Right lobe of liver (tissue), 6 donors: ENCODE measurements at regions not wholly inside any gene's neighbourhood (a gene's known extent, or its start where the extent isn't known, plus 50 kb on each side); places are given as distances from the start of the nearest gene placed in this dataset.

ENCODE experiments used
- ATAC-seq, 4 donors: fragments of 200-7000 bp; cut with Tn5 transposase; one replicate each; pipeline ENCODE4 v1.9.1; 2020; ENCODE audit warnings: mild to moderate bottlenecking in 4 of 4, moderate library complexity in 4 of 4
- DNase-seq, 3 donors: peaks; one replicate each; pipeline ENCODE4 v3.0.0-alpha.2; 2020
- H3K27ac ChIP-seq, 3 donors: fragments of 200-600 bp; one replicate each; pipeline ENCODE4 v1.8.0; 2022
- H3K27me3 ChIP-seq, 2 donors: fragments of 200-600 bp; one replicate each; pipeline ENCODE4 v1.8.0; 2022
- H3K36me3 ChIP-seq, 4 donors: fragments of 200-600 bp; sonication (generic) in 1 of 4; one replicate each; pipeline versions ENCODE4 v1.5.1 to v1.8.0; 2017 to 2022; ENCODE audit warnings: control low read depth in 1 of 4
- H3K4me1 ChIP-seq, 4 donors: fragments of 200-600 bp; sonication (generic) in 1 of 4; one replicate each; pipeline versions ENCODE4 v1.5.1 to v1.8.0; 2017 to 2022; ENCODE audit warnings: control low read depth in 1 of 4
- H3K4me3 ChIP-seq, 3 donors: fragments of 200-600 bp; one replicate each; pipeline ENCODE4 v1.8.0; 2022
- H3K9me3 ChIP-seq, 4 donors: fragments of 200-600 bp; sonication (generic) in 1 of 4; one replicate each; pipeline versions ENCODE4 v1.5.1 to v1.8.0; 2017 to 2022; ENCODE audit warnings: control low read depth in 1 of 4
- POLR2A ChIP-seq: fragments of 450-650 bp; IDR thresholded peaks from one replicate; pipeline ENCODE4 v1.6.1; 2017; ENCODE audit warnings: antibody characterized with exemption, mild to moderate bottlenecking
- WGBS: methylation state at CpG from one replicate; pipeline ENCODE4 v1.1.6; 2018; ENCODE audit warnings: low coverage, low lambda C conversion rate; ENCODE audit not compliant: insufficient coverage; ENCODE audit errors: missing lambda C conversion rate; 5-methylcytosine and 5-hydroxymethylcytosine counted together
- intact Hi-C, 2 donors: fragments of 100-400 bp; cut with DNase I; formaldehyde crosslinking; loops; one replicate each; pipeline versions ENCODE4 v1.11.2 to v1.14.1; 2022
- TF ChIP-seq, protein P1 (sequence below), 4 donors: fragments of 200-600 bp in 3 of 4; fragments of 450-650 bp in 1 of 4; IDR thresholded peaks; one replicate each; pipeline versions ENCODE4 v1.5.1 to v1.8.0; 2016 to 2022; ENCODE audit warnings: antibody characterized with exemption in 4 of 4, mild to moderate bottlenecking in 2 of 4
- donor health status: DM: no; HTN: yes; CAD: no.
- donor health status: DM: no; HTN: no; CAD: no.
- donor health status: DM: no; HTN: no; CAD: no.
- donor health status: DM: no; HTN: yes; CAD: no.
- donor health status: DM: no; HTN: yes; CAD: no.

DNA sequence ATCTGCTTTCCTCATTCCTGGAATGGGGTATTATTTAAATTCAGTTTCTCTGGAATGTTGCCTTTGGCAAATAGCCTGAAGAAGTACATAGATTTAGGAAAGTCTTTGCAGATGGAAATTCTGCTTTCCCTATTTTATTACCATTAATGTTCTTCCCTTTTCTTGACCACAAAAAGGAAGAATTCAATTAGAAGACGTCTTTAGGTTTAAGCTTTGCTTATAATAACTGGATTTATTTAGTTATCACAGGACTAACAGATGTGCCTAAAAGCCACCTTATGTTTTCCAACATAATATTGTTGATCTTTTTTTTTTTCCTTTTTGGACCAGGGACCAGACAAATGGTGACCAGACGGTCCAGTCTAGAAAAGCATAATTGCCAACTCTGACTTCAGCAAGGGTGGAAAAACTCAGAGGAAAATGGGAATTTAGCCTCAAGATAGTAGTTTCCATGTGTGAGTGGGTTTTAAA, 210.1 kb upstream of the SPRY2 start:
- Histone ChIP-seq H3K27me3 (no peaks in the 10 kb centered on the region), H3K36me3 (no peaks in the 10 kb centered on the region), H3K4me3 (no peak overlapping the region), H3K4me1 (peaks cover 0 to 4% (median 0%) of the 10 kb centered on the region in 4 donors), H3K27ac (no peak overlapping the region), H3K9me3 (no peaks in the 10 kb centered on the region)
- intact Hi-C loops, result no loop called here
- DNase-seq (no peak), ATAC-seq (no peak)
- WGBS, result 48% methylated on average over 2 of the region's 2 CpGs
- no peak for TF ChIP-seq POLR2A
- TF ChIP-seq, protein P1, sequence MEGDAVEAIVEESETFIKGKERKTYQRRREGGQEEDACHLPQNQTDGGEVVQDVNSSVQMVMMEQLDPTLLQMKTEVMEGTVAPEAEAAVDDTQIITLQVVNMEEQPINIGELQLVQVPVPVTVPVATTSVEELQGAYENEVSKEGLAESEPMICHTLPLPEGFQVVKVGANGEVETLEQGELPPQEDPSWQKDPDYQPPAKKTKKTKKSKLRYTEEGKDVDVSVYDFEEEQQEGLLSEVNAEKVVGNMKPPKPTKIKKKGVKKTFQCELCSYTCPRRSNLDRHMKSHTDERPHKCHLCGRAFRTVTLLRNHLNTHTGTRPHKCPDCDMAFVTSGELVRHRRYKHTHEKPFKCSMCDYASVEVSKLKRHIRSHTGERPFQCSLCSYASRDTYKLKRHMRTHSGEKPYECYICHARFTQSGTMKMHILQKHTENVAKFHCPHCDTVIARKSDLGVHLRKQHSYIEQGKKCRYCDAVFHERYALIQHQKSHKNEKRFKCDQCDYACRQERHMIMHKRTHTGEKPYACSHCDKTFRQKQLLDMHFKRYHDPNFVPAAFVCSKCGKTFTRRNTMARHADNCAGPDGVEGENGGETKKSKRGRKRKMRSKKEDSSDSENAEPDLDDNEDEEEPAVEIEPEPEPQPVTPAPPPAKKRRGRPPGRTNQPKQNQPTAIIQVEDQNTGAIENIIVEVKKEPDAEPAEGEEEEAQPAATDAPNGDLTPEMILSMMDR (IDR thresholded peaks at IDR 0.05), result no peak

DNA sequence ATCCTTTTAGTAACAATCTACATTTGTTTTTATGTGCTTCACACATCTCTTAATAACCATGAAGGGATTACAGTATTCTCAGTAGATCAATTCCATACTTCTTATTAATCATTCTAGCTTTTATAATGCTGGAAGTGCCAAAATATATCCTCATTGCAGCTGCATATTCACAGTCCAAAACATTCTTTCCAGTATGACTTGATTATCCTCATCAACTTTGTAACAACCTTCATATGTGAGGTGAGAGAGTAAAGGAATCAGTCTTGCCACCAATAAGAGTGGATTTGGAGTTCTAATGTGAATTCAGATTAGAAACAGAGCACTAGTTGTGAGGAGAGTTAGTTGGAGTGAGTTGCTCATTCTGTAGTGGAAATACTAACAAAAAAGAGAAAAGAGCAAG, 208.0 kb upstream of the SPRY2 start:
- H3K9me3 ChIP-seq, result peaks cover 0 to 3% (median 0%) of the 10 kb centered on the region in 4 donors
- TF ChIP-seq POLR2A, result no peak
- TF ChIP-seq, protein P1 (IDR thresholded peaks at IDR 0.05), result no peak
- ATAC-seq, result no peak

DNA sequence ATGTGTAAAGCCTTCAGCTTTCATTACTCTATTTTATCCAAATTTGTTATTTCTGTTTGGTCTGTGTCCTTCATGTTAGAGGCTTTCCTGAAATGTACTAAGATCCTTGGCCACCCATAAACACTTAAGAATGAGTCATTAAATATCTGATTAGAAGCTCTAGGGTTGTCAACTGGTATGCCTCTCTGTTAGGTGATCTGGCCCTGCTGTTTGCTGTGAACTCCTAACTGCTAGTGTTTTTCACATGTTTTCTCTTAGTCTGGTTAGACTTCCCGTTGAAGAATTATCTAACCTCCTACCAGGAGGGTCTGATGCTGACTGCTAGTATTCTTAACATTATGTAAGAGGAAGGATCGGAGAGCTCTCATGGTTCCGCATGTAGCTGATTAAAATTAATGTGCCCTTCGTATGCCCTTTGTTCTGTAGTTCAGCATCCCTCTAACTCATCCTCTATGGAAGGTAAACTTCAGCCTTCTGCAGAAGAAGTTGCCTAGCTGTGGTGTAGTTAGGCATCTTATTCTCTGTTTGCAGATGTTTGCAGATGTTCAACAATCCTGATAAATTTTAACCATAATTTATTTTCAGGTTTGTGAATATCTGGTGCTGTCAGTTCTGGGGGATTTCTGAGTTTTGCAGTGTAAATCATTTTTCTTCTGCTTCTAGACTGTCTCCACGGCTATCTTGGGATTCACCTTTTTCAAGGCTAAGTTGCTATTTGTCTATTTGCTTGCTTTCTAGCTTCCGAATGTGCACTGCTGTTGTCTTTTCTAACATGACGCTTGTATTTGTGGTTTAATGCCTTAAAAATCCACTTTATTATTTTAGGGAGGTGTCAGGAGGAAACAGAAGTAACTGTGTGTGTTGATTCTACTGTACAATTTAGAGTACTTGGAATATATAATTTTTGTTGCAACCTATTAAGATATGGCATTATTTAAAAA, 207.2 kb upstream of the SPRY2 start:
- TF ChIP-seq, protein P1 (IDR thresholded peaks at IDR 0.05), result no peak
- no peak for TF ChIP-seq POLR2A
- intact Hi-C loops, result no loop called here
- DNase-seq (no peak), ATAC-seq (peak in 3 of 4 donors; percentile 14 to 49 (median 23))
- Histone ChIP-seq H3K27me3 (no peaks in the 10 kb centered on the region), H3K4me1 (no peaks in the 10 kb centered on the region), H3K4me3 (no peak overlapping the region), H3K9me3 (peaks cover 0 to 3% (median 0%) of the 10 kb centered on the region in 4 donors), H3K36me3 (no peaks in the 10 kb centered on the region), H3K27ac (no peak overlapping the region)
- 65% methylated on average over 7 of the region's 7 CpGs for WGBS

More for the DNA sequence above, 208.0 kb upstream of the SPRY2 start:
- no peak overlapping the region for H3K4me3 ChIP-seq
- intact Hi-C loops, result no loop called here
- no peak overlapping the region for H3K27ac ChIP-seq
- no peaks in the 10 kb centered on the region for H3K36me3 ChIP-seq
- DNase-seq, result no peak
- H3K4me1 ChIP-seq, result no peaks in the 10 kb centered on the region
- no peaks in the 10 kb centered on the region for H3K27me3 ChIP-seq

DNA sequence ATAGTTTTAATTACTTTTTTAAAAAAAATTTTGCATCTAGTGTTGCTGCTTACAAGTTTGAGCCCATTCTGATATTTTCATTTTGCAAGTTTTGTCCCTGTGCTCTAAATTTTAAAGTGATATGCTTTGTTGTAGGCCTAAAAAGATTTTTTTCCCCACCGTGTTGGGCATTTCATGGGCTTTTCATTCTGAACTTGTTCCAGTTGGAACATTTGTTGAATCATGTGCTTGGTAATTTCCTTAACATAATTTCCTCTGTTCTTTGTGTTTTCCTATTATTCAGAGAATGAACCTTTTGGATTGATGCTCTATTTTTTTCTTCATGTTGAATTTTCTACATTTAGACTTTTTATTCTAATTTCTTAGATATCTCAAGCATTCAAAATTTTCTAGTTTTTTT, 206.4 kb upstream of the SPRY2 start:
- intact Hi-C loops, result no loop called here
- no peak overlapping the region for H3K27ac ChIP-seq
- 63% methylated on average over 1 of the region's 1 CpG for WGBS

More for the DNA sequence above, 206.4 kb upstream of the SPRY2 start:
- Histone ChIP-seq H3K27me3 (no peaks in the 10 kb centered on the region), H3K4me3 (no peak overlapping the region), H3K9me3 (peaks cover 0 to 3% (median 0%) of the 10 kb centered on the region in 4 donors), H3K4me1 (no peaks in the 10 kb centered on the region), H3K36me3 (no peaks in the 10 kb centered on the region)
- DNase-seq, result no peak
- ATAC-seq, result no peak
- no peak for TF ChIP-seq POLR2A
- TF ChIP-seq, protein P1 (IDR thresholded peaks at IDR 0.05), result no peak
